GM13977 (cell line): ENCODE measurements at regions not wholly inside any gene's neighbourhood (a gene's known extent, or its start where the extent isn't known, plus 50 kb on each side); places are given as distances from the start of the nearest gene placed in this dataset.

Experiments
- DNase-seq: peaks from one replicate; pipeline ENCODE4 v3.0.0; 2012; ENCODE audit warnings: low spot score
- in situ Hi-C: fragments of 300-500 bp; cut with MboI; formaldehyde crosslinking; loops from one replicate; pipeline ENCODE4 v1.12.0; 2022; ENCODE audit warnings: low sequenced_read_pairs, low pct_unique_long_range_greater_than_20kb, mixed read lengths, inconsistent platforms; ENCODE audit not compliant: unreplicated experiment
- TF ChIP-seq, protein P1 (sequence below): IDR thresholded peaks from 2 replicates; pipeline ENCODE4 v1.5.1; 2012; ENCODE audit warnings: mild to moderate bottlenecking, control low read depth; ENCODE audit not compliant: insufficient read depth; ENCODE audit errors: extremely low read depth, missing control alignments

DNA sequence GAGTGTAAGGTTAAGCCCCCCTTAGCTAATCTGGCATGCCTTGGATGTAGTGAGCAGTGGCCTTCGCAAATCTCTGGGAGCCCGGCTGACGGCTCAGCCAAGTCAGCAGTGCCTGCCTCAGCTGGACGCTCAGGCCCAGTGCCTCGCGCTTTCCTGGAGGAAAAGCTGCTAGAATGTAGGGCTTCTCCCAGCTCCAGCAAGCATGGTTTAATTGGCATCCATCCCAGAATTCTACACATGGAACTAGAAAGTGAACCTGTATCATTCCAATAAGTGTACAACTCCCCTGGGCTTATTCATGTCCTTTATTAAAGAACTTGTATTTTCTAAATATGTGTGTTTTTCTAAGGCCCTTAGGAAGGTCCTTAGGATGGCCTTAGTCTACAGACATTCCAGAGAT lies 287.8 kb upstream of the SHH start:
- TF ChIP-seq, protein P1, sequence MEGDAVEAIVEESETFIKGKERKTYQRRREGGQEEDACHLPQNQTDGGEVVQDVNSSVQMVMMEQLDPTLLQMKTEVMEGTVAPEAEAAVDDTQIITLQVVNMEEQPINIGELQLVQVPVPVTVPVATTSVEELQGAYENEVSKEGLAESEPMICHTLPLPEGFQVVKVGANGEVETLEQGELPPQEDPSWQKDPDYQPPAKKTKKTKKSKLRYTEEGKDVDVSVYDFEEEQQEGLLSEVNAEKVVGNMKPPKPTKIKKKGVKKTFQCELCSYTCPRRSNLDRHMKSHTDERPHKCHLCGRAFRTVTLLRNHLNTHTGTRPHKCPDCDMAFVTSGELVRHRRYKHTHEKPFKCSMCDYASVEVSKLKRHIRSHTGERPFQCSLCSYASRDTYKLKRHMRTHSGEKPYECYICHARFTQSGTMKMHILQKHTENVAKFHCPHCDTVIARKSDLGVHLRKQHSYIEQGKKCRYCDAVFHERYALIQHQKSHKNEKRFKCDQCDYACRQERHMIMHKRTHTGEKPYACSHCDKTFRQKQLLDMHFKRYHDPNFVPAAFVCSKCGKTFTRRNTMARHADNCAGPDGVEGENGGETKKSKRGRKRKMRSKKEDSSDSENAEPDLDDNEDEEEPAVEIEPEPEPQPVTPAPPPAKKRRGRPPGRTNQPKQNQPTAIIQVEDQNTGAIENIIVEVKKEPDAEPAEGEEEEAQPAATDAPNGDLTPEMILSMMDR: no peak
- in situ Hi-C loops: no loop called here
- no peak for DNase-seq

DNA sequence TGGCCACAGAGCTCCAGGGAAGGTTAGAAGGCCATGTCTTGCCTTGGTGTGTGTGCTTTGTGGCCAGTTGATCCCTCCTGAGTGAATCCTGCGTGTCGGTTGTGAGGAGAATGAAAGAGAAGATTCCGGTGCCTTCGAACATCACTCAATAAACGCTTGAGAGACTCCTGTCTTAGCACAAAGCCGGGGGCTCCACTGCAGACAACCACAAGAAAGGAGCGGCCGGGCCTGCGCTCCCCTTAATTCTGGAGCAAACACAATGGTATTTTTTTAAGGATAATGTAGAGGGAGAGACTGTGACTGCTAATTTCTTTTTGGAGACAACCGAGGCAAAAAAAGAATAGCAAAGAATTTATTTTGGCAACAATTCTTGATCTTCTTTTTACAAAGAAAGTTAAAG lies 286.8 kb upstream of the SHH start:
- TF ChIP-seq, protein P1: no peak
- no peak for DNase-seq
- in situ Hi-C loops: no loop called here

DNA sequence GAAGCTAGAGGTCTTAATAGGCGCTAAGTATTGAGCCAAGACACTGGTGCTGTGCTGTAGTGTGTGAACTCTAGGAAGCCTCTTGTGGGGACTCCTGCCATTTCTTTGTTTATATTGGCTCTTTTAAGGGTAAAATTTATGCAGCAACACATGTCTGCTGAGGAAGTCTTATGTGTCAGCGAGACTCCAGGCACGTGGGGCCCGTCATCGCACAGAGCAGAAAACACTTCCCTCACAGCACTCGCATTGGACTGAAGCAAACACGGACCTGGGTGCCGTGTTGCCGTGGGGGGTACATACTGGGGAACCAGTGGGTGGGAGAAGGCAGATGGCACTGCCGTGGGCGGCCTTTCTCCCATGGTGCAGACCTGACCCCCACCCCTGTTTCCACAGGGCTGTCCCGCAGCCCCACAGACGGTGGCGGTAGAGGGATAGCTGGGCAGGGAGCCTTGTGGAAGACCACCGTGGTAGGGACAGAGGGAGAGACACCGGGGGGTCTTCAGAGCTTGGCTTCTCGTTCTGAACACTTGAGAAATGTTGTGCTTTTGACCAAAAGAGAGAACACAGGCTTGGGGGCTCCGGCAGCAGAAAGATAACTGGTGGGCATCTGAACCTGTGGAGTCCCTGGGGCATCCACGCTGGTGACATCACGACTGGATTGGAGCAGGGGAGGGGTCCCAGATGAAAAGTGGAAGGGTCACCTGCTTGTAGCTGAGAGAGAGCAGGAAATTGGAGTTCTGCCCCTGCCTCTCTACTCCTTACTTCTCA lies 284.7 kb upstream of the SHH start:
- TF ChIP-seq, protein P1: no peak
- no peak for DNase-seq
- in situ Hi-C loops: no loop called here

DNA sequence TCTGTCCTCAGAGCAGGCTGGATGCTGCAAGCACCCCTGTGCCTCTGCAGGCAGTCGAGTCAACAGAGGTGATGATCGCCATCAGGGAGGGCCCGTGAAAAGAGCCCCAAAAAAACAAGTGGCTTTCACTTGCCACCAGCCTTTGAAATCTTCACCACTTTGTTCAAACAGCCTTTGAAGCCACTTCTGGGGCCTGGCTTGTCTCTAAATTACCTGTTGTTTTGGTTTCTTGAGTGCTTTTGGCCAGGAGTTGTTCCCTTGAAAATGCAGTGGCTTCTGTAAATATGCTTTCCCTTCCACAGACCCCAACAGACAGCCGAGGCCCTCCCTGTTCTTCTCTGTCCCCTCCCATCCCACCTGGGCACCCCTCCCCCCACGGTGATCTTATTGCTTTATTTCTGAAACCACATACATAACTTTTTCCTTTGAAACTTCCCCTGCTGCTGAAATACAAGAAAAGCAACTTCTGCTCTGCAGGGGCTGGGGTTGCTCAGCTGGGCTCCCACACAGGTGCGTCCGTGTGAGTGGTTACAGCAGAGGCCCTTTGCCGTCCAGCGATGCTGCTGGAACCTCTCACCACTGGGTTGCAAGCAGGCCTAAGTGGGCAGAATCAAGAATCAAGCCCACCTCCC lies 283.8 kb upstream of the SHH start:
- no peak for DNase-seq
- in situ Hi-C loops: no loop called here
- TF ChIP-seq, protein P1: no peak

DNA sequence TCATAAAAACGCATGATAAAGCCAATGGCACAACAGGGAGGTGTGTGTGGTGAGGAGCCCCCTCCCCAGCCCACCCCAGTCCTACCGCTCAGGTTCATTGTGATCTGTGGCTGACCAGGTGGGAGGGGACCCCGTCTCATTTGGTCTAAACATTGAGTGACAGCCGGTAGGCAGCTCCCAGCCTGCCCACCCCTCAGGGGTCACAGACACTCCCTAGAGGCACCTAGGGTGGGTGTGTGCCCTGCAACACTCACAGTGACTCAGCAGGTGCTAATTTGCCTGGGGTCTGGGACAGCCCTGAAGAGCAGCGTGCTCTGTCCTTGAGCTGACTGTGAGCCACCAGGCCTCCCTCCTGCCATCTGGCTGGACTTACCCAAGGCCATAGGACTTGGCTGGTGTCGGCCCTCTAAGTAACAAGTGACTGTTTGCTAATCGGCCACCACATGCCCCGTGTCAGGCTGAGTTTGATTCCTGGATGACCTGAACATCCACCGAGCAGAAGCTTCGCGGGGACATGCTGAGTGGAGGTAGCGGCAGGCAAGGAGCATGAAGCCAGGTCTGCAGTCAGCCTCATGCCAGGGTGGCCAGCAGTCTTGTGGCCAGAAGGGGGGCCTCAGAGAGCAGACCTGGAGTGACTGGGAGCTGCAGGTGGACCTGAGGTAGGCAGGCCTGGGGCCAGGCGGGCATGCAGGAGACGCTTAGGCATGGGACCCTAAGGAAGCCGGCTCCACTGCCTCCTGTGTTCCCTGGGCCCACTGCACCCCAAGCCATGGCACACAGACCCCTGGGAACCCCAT lies 282.3 kb upstream of the SHH start:
- in situ Hi-C loops: no loop called here
- TF ChIP-seq, protein P1: no peak
- no peak for DNase-seq

DNA sequence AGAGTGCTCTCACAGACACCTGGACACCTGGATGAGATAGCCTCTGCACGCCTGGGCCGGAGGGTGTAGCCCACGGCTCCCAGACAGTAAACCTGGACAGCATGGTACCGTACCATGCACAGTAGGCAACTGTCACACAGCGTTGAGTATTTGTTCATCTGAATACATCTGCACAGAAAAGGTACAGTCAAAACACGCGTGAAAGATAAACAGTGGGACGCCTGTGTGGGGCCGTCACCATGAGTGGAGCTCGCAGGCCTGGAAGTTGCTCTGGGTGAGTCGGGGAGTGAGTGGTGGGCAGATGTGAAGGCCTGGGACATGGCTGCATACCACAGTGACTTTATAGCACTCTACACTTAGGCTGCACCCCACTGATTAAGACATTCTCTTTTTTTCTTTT lies 280.0 kb upstream of the SHH start:
- DNase-seq: no peak
- in situ Hi-C loops: no loop called here
- TF ChIP-seq, protein P1: no peak
